Activated CD4-positive, alpha-beta T cell treated with anti-CD3 and anti-CD28 coated beads, Interleukin-2, amount 10 ng/mL, durations not matched to agents 24 days and 14 days (primary cell): ENCODE measurements at regions not wholly inside any gene's neighbourhood (a gene's known extent, or its start where the extent isn't known, plus 50 kb on each side); places are given as distances from the start of the nearest gene placed in this dataset.

Source experiments
- DNase-seq: peaks from one replicate; pipeline ENCODE4 v3.0.0; 2022
- H3K27ac Mint-ChIP-seq: one replicate; pipeline ENCODE4 v1.8.0; 2022; ENCODE audit warnings: mild to moderate bottlenecking, mixed read lengths
- H3K27me3 Mint-ChIP-seq: one replicate; pipeline ENCODE4 v1.8.0; 2022; ENCODE audit warnings: mixed read lengths
- H3K36me3 Mint-ChIP-seq: one replicate; pipeline ENCODE4 v1.8.0; 2022; ENCODE audit warnings: low read depth, mild to moderate bottlenecking, mixed read lengths
- H3K4me1 Mint-ChIP-seq: one replicate; pipeline ENCODE4 v1.8.0; 2021; ENCODE audit warnings: mixed read lengths
- H3K4me3 Mint-ChIP-seq: one replicate; pipeline ENCODE4 v1.8.0; 2022; ENCODE audit warnings: mild to moderate bottlenecking, moderate library complexity, mixed read lengths
- H3K9me3 Mint-ChIP-seq: one replicate; pipeline ENCODE4 v1.8.0; 2021; ENCODE audit warnings: mixed read lengths
- intact Hi-C: fragments of 100-400 bp; cut with micrococcal nuclease; formaldehyde crosslinking; loops from one replicate; pipeline ENCODE4 v1.15.1; 2023

- H3K9me3 Mint-ChIP-seq: peaks cover 3% of the 10 kb centered on the region
- no peaks in the 10 kb centered on the region for H3K4me1 Mint-ChIP-seq
- no peak overlapping the region for H3K27ac Mint-ChIP-seq
- intact Hi-C loops: no loop called here
- no peaks in the 10 kb centered on the region for H3K36me3 Mint-ChIP-seq
- DNase-seq: no peak
- no peaks in the 10 kb centered on the region for H3K27me3 Mint-ChIP-seq
- H3K4me3 Mint-ChIP-seq: no peak overlapping the region
These were observed 555.6 kb downstream of the CCER1 start for GRCh38 chr12:90399357-90399756.

DNA sequence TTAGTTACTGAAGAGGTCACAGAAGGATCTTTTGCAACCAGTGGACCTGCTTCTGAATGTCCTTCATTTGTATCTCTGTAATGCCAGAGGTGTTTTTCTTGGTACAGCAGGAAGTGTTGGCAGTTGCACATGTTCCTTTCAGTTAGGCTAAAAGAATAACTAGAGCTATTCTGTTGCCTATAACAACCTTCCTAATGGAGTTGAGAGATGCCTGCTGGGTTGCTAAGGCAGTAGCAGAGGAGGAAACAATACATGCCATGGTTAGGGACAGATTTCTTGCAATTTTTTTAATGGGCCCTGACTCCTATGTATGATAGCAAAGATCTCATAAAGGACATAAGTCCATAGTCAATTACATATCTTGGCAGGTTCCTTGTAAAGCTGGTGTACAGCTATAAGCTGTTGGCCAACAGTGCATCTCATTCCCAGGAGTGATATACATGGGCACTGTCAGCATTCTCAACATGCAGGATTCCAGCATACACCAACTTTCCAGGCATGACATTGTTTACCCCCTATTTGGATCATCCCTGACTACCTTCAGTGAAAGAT lies 556.6 kb downstream of the CCER1 start:
- no peak overlapping the region for H3K27ac Mint-ChIP-seq
- H3K9me3 Mint-ChIP-seq: peaks cover 3% of the 10 kb centered on the region
- H3K4me3 Mint-ChIP-seq: no peak overlapping the region
- intact Hi-C loops: no loop called here
- no peaks in the 10 kb centered on the region for H3K36me3 Mint-ChIP-seq
- no peak for DNase-seq
- no peaks in the 10 kb centered on the region for H3K27me3 Mint-ChIP-seq
- H3K4me1 Mint-ChIP-seq: no peaks in the 10 kb centered on the region

DNA sequence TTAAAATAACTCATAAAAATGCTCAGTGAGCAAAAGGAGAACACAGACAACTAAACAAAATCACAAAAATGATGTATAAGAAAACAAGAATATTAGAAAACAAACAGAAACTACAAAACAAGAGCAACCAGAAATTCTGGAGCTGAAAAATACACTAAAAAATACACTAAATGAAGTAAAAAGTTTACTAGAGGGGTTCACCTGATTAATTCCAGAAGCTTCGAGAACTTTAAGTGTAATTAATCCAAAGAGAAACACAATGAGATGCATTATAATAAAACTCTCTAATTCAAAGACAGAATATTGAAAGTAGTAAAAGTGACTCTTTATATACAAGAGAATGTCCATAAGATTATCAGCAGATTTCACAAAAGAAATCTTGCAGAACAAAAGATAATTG lies 558.4 kb downstream of the CCER1 start:
- no peaks in the 10 kb centered on the region for H3K36me3 Mint-ChIP-seq
- H3K9me3 Mint-ChIP-seq: peaks cover 3% of the 10 kb centered on the region
- no peak overlapping the region for H3K4me3 Mint-ChIP-seq
- no peak overlapping the region for H3K27ac Mint-ChIP-seq
- no peaks in the 10 kb centered on the region for H3K4me1 Mint-ChIP-seq
- intact Hi-C loops: no loop called here
- no peaks in the 10 kb centered on the region for H3K27me3 Mint-ChIP-seq
- DNase-seq: no peak

GRCh38 chr12:90393652-90394051 lies 561.3 kb downstream of the CCER1 start:
- no peaks in the 10 kb centered on the region for H3K4me1 Mint-ChIP-seq
- H3K4me3 Mint-ChIP-seq: no peak overlapping the region
- DNase-seq: no peak
- H3K36me3 Mint-ChIP-seq: no peaks in the 10 kb centered on the region
- H3K27ac Mint-ChIP-seq: no peak overlapping the region
- peaks cover 3% of the 10 kb centered on the region for H3K9me3 Mint-ChIP-seq
- H3K27me3 Mint-ChIP-seq: no peaks in the 10 kb centered on the region
- intact Hi-C loops: no loop called here

GRCh38 chr12:90393089-90393488 lies 561.9 kb downstream of the CCER1 start:
- Mint-ChIP-seq H3K4me1 (no peaks in the 10 kb centered on the region), H3K4me3 (no peak overlapping the region), H3K36me3 (no peaks in the 10 kb centered on the region), H3K27me3 (no peaks in the 10 kb centered on the region), H3K9me3 (peaks cover 3% of the 10 kb centered on the region), H3K27ac (no peak overlapping the region)
- intact Hi-C loops: no loop called here
- DNase-seq: no peak

- no peaks in the 10 kb centered on the region for H3K4me1 Mint-ChIP-seq
- H3K27me3 Mint-ChIP-seq: no peaks in the 10 kb centered on the region
These were observed 564.0 kb downstream of the CCER1 start for GRCh38 chr12:90390947-90391346.

DNA sequence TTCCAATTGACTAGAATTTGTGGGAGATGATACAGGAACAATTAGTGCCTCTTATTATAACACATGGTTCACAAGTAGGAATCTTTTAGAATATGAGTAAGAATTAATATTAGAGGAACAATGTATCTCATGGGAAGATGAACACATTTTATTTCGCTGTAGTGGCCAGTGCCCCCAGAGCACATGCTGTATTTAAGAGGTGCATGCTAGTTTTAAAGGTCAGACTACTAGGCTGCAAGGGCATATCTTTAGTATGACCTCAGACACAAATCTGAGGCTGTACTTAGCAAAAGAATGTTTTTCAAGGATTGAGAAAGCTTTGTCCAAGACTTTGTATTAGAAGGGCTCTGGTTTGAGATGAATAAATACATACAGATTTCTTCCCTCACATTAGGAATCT lies 586.9 kb downstream of the CCER1 start:
- Mint-ChIP-seq H3K27ac (no peak overlapping the region), H3K4me3 (no peak overlapping the region), H3K27me3 (no peaks in the 10 kb centered on the region), H3K4me1 (no peaks in the 10 kb centered on the region), H3K9me3 (no peaks in the 10 kb centered on the region), H3K36me3 (no peaks in the 10 kb centered on the region)
- no peak for DNase-seq
- intact Hi-C loops: no loop called here

More at GRCh38 chr12:90390947-90391346, 564.0 kb downstream of the CCER1 start:
- no peak for DNase-seq
- peaks cover 1% of the 10 kb centered on the region for H3K9me3 Mint-ChIP-seq
- H3K36me3 Mint-ChIP-seq: no peaks in the 10 kb centered on the region
- H3K4me3 Mint-ChIP-seq: no peak overlapping the region
- no peak overlapping the region for H3K27ac Mint-ChIP-seq
- intact Hi-C loops: no loop called here

GRCh38 chr12:90366286-90366685 lies 588.7 kb downstream of the CCER1 start:
- H3K4me3 Mint-ChIP-seq: no peak overlapping the region
- H3K4me1 Mint-ChIP-seq: no peaks in the 10 kb centered on the region
- intact Hi-C loops: no loop called here
- H3K36me3 Mint-ChIP-seq: no peaks in the 10 kb centered on the region
- DNase-seq: no peak
- no peaks in the 10 kb centered on the region for H3K27me3 Mint-ChIP-seq
- no peaks in the 10 kb centered on the region for H3K9me3 Mint-ChIP-seq
- H3K27ac Mint-ChIP-seq: no peak overlapping the region

GRCh38 chr12:90360300-90360699 lies 594.7 kb downstream of the CCER1 start:
- H3K27me3 Mint-ChIP-seq: no peaks in the 10 kb centered on the region
- no peaks in the 10 kb centered on the region for H3K4me1 Mint-ChIP-seq
- intact Hi-C loops: no loop called here
- H3K27ac Mint-ChIP-seq: no peak overlapping the region
- no peaks in the 10 kb centered on the region for H3K36me3 Mint-ChIP-seq
- no peak overlapping the region for H3K4me3 Mint-ChIP-seq
- H3K9me3 Mint-ChIP-seq: no peaks in the 10 kb centered on the region
- DNase-seq: no peak

GRCh38 chr12:90355711-90356355 lies 599.1 kb downstream of the CCER1 start:
- H3K36me3 Mint-ChIP-seq: no peaks in the 10 kb centered on the region
- H3K4me3 Mint-ChIP-seq: no peak overlapping the region
- no peak for DNase-seq
- H3K9me3 Mint-ChIP-seq: no peaks in the 10 kb centered on the region
- no peaks in the 10 kb centered on the region for H3K4me1 Mint-ChIP-seq
- intact Hi-C loops: no loop called here
- H3K27ac Mint-ChIP-seq: no peak overlapping the region
- no peaks in the 10 kb centered on the region for H3K27me3 Mint-ChIP-seq

- Mint-ChIP-seq H3K4me1 (no peaks in the 10 kb centered on the region), H3K4me3 (no peak overlapping the region), H3K36me3 (no peaks in the 10 kb centered on the region), H3K27me3 (peaks cover 2% of the 10 kb centered on the region), H3K27ac (no peak overlapping the region), H3K9me3 (no peaks in the 10 kb centered on the region)
- DNase-seq: no peak
- intact Hi-C loops: no loop called here
These were observed 611.0 kb downstream of the CCER1 start for GRCh38 chr12:90343966-90344365.

- DNase-seq: no peak
- H3K27me3 Mint-ChIP-seq: peaks cover 2% of the 10 kb centered on the region
- intact Hi-C loops: no loop called here
- no peak overlapping the region for H3K4me3 Mint-ChIP-seq
- H3K4me1 Mint-ChIP-seq: no peaks in the 10 kb centered on the region
- H3K36me3 Mint-ChIP-seq: no peaks in the 10 kb centered on the region
- no peaks in the 10 kb centered on the region for H3K9me3 Mint-ChIP-seq
- no peak overlapping the region for H3K27ac Mint-ChIP-seq
These were observed 612.9 kb downstream of the CCER1 start for GRCh38 chr12:90342081-90342480.

DNA sequence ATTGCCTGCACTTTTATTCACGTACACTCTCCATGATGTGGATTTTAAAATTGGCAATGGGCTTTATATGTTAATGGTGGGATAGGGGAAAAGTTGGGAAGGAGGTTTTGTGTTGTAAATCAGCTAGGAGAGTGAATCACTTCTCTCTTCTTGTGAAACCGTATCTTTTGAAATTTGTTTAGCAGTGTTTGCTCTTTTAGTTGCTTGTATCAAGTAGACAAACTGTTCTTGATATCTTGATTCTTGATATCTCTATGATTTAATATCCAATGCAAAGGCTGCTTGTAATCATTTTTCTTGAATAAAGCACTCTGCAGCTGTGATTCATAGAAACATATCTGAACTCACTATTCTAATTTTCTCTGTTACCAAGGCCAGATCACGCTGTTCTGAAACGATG lies 615.1 kb downstream of the CCER1 start:
- intact Hi-C loops: no loop called here
- no peak for DNase-seq
- Mint-ChIP-seq H3K27me3 (peaks cover 2% of the 10 kb centered on the region), H3K4me3 (no peak overlapping the region), H3K36me3 (no peaks in the 10 kb centered on the region), H3K4me1 (no peaks in the 10 kb centered on the region), H3K9me3 (no peaks in the 10 kb centered on the region), H3K27ac (no peak overlapping the region)

DNA sequence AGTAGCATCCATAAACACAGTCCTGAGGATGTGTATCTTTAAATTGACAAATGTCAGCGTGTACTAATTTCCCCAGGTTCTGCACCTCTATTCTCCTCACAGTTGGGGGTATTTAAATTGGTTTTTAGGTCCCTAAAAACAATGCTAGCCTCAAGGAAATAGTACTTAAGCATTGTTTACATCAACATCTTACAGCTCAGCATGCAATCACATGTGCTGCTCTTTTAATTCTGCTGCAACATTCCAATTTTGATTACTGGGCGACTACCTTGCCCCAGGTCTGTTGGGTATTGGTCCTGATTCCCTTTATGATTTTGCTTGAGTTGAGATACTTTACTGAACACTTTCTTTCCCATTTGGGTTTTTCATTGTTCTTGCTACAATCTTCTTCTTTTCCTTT lies 616.6 kb downstream of the CCER1 start:
- Mint-ChIP-seq H3K36me3 (no peaks in the 10 kb centered on the region), H3K4me1 (no peaks in the 10 kb centered on the region), H3K27me3 (peaks cover 2% of the 10 kb centered on the region), H3K27ac (no peak overlapping the region), H3K4me3 (no peak overlapping the region), H3K9me3 (no peaks in the 10 kb centered on the region)
- DNase-seq: no peak
- intact Hi-C loops: no loop called here

DNA sequence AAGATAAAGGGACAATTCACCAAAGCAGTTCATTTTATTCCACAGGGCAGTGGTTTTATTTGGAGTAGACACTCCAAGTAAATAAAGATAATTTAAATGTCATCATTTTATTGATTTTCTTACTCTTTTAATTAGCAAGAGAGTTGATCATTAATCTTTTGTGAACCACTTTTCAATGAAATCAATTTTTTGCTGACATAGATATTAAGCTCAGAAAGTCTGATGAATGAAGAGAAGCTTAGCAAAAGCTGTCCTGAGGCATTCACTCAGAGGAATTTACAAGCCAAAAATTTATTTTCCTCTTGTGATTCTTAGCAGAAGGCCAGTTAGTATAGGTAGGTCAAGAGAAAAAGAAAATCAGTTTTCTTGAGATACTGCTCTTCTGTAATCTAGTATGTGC lies 618.0 kb downstream of the CCER1 start:
- H3K4me1 Mint-ChIP-seq: no peaks in the 10 kb centered on the region
- no peak for DNase-seq
- no peaks in the 10 kb centered on the region for H3K9me3 Mint-ChIP-seq
- H3K36me3 Mint-ChIP-seq: no peaks in the 10 kb centered on the region
- no peak overlapping the region for H3K27ac Mint-ChIP-seq
- intact Hi-C loops: no loop called here
- H3K4me3 Mint-ChIP-seq: no peak overlapping the region
- H3K27me3 Mint-ChIP-seq: peaks cover 4% of the 10 kb centered on the region
